ENCODE measurements at regions not wholly inside any gene's neighbourhood (a gene's known extent, or its start where the extent isn't known, plus 50 kb on each side); places are given as distances from the start of the nearest gene placed in this dataset.

DNA sequence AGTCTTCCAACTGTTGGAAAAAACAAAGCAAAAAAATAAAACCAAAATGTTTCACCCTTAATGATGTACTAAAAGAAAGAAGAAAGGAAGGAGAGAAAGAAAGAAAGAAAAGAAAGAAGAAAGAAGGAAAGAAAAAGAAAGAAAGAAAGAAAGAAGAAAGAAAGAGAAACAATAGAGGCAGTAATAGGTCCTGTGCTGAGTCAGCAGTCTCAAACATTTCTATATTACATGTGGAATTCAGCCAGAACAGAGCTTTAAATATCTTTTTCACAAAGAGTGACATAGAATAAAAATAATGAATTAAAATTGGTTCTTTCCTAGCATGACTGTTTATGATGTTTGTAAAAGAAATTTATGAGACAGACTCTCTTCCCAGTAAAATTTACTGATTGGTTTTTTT, 1135.3 kb upstream of the CDH8 start:
- TF ChIP-seq CREB1 (IDR thresholded peaks at IDR 0.05; ENCODE audit: low read depth) (no peak), FOXM1 (IDR thresholded peaks at IDR 0.05; ENCODE audit: borderline replicate concordance, low read depth) (no peak), EP300 (IDR thresholded peaks at IDR 0.05; ENCODE audit: borderline replicate concordance) (no peak), YY1 (IDR thresholded peaks at IDR 0.05; ENCODE audit: low read depth) (no peak), EGR1 (IDR thresholded peaks at IDR 0.05) (no peak), TCF12 (IDR thresholded peaks at IDR 0.05; ENCODE audit: low read depth) (no peak), RAD21 (IDR thresholded peaks at IDR 0.05; ENCODE audit: low read depth) (no peak), TAF1 (IDR thresholded peaks at IDR 0.05; ENCODE audit: low read depth) (no peak), CEBPB (IDR thresholded peaks at IDR 0.05) (no peak), TEAD4 (IDR thresholded peaks at IDR 0.05) (no peak)
- TF ChIP-seq, protein P1, sequence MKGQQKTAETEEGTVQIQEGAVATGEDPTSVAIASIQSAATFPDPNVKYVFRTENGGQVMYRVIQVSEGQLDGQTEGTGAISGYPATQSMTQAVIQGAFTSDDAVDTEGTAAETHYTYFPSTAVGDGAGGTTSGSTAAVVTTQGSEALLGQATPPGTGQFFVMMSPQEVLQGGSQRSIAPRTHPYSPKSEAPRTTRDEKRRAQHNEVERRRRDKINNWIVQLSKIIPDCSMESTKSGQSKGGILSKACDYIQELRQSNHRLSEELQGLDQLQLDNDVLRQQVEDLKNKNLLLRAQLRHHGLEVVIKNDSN (IDR thresholded peaks at IDR 0.05): no peak
- TF ChIP-seq, protein P2, sequence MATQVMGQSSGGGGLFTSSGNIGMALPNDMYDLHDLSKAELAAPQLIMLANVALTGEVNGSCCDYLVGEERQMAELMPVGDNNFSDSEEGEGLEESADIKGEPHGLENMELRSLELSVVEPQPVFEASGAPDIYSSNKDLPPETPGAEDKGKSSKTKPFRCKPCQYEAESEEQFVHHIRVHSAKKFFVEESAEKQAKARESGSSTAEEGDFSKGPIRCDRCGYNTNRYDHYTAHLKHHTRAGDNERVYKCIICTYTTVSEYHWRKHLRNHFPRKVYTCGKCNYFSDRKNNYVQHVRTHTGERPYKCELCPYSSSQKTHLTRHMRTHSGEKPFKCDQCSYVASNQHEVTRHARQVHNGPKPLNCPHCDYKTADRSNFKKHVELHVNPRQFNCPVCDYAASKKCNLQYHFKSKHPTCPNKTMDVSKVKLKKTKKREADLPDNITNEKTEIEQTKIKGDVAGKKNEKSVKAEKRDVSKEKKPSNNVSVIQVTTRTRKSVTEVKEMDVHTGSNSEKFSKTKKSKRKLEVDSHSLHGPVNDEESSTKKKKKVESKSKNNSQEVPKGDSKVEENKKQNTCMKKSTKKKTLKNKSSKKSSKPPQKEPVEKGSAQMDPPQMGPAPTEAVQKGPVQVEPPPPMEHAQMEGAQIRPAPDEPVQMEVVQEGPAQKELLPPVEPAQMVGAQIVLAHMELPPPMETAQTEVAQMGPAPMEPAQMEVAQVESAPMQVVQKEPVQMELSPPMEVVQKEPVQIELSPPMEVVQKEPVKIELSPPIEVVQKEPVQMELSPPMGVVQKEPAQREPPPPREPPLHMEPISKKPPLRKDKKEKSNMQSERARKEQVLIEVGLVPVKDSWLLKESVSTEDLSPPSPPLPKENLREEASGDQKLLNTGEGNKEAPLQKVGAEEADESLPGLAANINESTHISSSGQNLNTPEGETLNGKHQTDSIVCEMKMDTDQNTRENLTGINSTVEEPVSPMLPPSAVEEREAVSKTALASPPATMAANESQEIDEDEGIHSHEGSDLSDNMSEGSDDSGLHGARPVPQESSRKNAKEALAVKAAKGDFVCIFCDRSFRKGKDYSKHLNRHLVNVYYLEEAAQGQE (IDR thresholded peaks at IDR 0.05; ENCODE audit: low read depth): no peak
- TF ChIP-seq, protein P3, sequence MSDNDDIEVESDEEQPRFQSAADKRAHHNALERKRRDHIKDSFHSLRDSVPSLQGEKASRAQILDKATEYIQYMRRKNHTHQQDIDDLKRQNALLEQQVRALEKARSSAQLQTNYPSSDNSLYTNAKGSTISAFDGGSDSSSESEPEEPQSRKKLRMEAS (IDR thresholded peaks at IDR 0.05): no peak
